ENCODE measurements at regions not wholly inside any gene's neighbourhood (a gene's known extent, or its start where the extent isn't known, plus 50 kb on each side); places are given as distances from the start of the nearest gene placed in this dataset.
"Not testable (repeated sequence)": the region's sequence is repeated elsewhere in the genome, so short reads cannot be mapped to it uniquely, and the experiment has no call there.

DNA sequence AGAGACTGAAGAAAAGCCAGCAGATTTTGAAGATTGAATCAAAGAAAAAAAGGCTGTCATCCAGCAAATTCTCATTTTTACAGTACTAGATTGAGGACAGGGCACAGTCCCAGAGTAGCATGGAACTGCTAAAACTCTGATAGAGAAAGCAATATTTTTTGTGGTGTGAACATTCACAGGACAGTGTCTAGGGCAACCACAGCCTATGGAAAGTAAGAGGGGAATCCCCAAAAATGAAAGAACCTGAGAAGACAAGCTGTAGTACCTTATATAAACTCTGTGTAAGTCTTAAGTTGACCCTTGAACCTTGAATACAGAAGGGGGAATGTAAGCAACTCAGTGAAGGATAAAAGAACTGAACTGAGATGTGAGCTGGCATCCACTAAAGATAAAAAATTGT, 540.3 kb downstream of the HINT1 start:
- DNase-seq (ENCODE audit: extremely low read depth, low read depth, low spot score), result no peak

DNA sequence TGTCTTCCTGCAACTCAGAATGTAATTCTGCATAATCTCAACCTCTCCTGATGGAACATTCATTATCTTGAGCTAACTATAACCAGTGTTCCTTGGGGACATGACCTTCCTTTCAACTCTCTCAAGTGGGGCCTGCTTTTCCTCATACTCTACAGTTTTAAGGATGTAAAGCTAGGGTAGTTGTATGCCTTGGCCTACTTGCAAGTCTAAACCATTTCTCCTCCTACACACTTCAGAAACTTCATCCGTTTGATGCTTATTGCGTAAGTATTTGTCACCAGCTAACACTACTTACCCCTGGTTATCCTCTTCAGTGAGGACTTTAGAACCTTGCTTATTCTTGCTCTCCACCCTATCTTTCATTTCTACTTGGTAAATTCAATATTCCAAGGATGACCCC, 548.9 kb downstream of the HINT1 start:
- DNase-seq (ENCODE audit: extremely low read depth, low read depth, low spot score), result no peak

- no peak for DNase-seq (ENCODE audit: extremely low read depth, low read depth, low spot score)
These were observed 559.8 kb downstream of the HINT1 start for GRCh38 chr5:130605234-130605633.

DNA sequence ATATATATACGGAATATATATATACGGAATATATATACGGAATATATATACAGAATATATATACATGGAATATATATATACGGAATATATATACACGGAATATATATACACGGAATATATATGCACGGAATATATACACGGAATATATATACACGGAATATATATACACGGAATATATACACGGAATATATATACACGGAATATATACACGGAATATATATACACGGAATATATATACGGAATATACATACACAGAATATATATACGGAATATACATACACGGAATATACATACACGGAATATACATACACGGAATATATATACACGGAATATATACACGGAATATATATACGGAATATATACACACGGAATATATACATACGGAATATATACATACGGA, 568.4 kb downstream of the HINT1 start:
- DNase-seq (ENCODE audit: extremely low read depth, low read depth, low spot score), result not testable (repeated sequence)

- no peak for DNase-seq (ENCODE audit: extremely low read depth, low read depth, low spot score)
These were observed 584.8 kb downstream of the HINT1 start for GRCh38 chr5:130580264-130580663.

DNA sequence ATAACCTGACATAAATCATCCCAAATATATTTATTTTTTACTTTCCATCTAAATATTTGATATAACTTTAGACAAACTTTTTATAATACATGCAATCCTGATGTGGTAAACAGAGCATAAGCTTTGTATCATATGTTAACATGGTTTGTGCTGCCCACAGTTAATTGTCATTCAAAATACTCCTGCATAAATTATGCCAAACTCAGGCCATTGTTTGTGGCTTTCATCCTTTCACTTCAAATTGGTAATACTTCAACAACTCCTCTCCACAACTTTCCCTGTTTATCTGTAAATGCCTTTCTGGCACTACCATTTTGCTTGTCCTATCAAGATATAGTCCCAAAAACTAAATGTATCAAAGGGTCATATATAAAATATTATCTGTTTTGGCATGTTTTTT, 586.7 kb downstream of the HINT1 start:
- no peak for DNase-seq (ENCODE audit: extremely low read depth, low read depth, low spot score)

DNA sequence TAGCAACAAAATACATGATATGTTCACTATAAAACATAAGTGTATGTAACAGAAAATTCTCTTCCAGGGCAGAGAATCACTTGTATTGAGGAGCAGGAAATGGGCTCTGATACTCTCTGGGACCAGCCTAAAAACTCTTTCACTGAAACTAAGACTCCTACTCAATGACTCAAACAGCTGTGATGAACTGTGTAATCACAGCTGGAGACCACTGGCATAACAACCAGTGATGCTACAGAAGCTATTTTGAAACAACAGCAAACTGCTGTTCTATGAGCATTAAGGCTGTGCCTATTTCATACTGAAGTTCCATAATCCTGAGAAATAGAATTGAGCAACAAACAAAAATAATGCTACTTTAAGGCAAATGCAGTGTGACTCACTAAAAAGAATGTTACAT, 594.0 kb downstream of the HINT1 start:
- DNase-seq (ENCODE audit: extremely low read depth, low read depth, low spot score), result no peak

- no peak for DNase-seq (ENCODE audit: extremely low read depth, low read depth, low spot score)
These were observed 596.3 kb downstream of the HINT1 start for GRCh38 chr5:130568791-130569190.

- DNase-seq (ENCODE audit: extremely low read depth, low read depth, low spot score), result no peak
These were observed 609.6 kb downstream of the HINT1 start for GRCh38 chr5:130555429-130555828.

DNA sequence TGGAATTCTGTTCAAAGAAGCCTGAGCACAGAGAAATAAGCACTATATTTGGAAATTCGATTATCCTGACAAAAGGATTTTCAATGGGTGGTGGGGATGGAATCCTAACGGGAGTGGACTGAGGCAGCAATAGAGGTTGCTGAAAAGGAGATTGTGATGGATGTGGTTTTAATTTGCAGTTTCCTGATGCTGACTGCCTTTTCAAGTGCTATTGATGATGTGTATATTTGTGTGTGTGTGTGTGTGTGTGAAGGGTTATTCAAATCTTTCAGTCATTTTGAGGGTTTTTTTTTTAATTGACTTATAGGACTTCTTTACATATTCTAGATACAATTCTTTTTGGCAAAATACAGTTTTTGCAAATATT, 614.5 kb downstream of the HINT1 start:
- DNase-seq (ENCODE audit: extremely low read depth, low read depth, low spot score), result peak; percentile 7

GRCh38 chr5:130549884-130550561, 615.0 kb downstream of the HINT1 start:
- peak; percentile 79 for DNase-seq (ENCODE audit: extremely low read depth, low read depth, low spot score)

GRCh38 chr5:130546211-130546610, 618.8 kb downstream of the HINT1 start:
- DNase-seq (ENCODE audit: extremely low read depth, low read depth, low spot score), result no peak

- DNase-seq (ENCODE audit: extremely low read depth, low read depth, low spot score), result no peak
These were observed 619.8 kb downstream of the HINT1 start for GRCh38 chr5:130545291-130545690.

DNA sequence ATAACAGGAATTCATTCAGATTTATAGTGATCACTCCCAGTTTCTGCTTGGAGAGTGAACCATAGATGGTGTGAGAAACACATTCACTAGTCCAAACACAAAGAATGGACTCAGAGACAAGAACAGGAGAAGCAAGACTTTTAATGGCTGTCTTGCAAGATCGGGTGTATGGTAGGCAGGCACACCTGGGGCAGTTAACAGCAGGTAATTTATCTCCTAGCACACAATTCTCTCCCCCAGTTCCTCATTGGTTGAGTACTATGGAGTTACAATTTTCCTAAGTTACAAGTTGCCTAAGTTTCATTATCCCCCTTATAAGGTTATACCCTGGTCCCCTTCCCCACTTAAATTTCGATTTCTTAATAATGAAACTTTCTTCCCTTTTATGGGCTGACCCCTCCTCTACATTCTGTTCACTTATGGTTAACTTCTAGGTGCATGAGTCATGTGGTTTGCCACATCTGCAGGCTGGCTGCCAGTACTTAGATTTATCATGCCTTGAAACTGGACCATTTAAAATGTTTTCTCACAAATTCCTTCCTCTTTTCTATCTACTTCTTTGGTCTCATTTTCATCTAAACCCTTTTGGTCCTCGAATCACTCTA, 623.3 kb downstream of the HINT1 start:
- no peak for DNase-seq (ENCODE audit: extremely low read depth, low read depth, low spot score)

DNA sequence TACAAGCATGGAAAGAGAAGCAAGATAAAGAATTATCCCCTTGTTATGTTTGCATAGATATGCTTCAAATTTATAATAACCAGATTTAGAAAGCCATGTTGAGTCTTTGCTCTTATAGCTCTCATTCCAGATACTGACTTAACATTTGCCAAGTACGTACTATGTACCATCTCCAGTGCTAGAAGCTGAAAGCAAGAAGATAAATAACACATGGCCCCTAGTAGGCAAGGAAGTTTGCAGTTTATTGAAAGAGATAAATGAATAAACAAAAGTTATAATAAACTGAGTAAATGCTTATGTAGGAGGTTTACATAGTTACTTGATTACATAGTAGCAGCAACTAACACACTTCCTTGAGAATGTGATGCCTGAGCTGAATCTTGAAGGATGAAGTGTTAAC, 628.4 kb downstream of the HINT1 start:
- DNase-seq (ENCODE audit: extremely low read depth, low read depth, low spot score), result no peak

GRCh38 chr5:130532786-130533185, 628.5 kb downstream of the CHSY3 start:
- no peak for DNase-seq (ENCODE audit: extremely low read depth, low read depth, low spot score)

GRCh38 chr5:130529511-130530485, 625.5 kb downstream of the CHSY3 start:
- no peak for DNase-seq (ENCODE audit: extremely low read depth, low read depth, low spot score)

DNA sequence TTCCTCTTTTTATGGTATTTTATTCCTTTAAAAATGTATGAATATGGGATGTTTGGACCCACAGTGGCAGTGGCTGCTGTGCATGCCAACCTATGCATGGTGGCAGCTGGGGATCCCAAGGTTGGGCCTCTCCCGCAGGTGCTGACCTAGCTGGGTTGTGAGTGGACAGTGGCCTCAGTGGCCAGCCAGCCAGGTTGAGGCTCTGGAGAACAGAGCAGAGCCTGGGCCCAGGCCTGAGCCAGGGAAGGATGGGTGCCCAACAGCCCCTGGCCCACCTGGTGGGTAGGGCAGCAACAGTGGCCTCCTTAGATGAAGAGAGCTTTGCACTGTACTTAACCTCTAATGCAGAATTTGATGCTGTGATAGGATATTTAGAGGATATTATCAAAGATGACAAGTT, 624.8 kb downstream of the CHSY3 start:
- DNase-seq (ENCODE audit: extremely low read depth, low read depth, low spot score), result no peak

DNA sequence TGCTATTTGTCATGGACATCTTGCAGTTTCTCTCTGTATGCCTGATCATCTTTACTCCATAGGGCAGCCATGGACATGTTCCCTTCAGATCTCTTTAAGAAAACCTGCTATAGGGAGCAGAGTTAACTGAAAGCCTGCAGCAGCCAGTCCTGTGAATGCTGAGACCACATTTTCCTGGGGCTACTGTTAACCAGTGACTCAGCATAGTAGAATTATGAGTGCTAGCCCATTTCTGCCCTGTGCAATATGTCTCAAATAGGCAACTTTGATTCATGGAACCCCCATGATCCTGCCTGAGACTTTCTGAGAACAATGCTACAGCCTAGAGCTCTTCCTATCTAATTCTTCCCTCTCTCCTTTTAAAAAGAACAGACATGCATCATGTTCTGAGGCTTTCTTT, 624.2 kb downstream of the CHSY3 start:
- no peak for DNase-seq (ENCODE audit: extremely low read depth, low read depth, low spot score)

GRCh38 chr5:130526708-130527107, 622.4 kb downstream of the CHSY3 start:
- DNase-seq (ENCODE audit: extremely low read depth, low read depth, low spot score), result no peak

GRCh38 chr5:130520211-130520610, 615.9 kb downstream of the CHSY3 start:
- no peak for DNase-seq (ENCODE audit: extremely low read depth, low read depth, low spot score)

Data from glomerular endothelial cell (primary cell).